H9 (cell line): ENCODE measurements at regions not wholly inside any gene's neighbourhood (a gene's known extent, or its start where the extent isn't known, plus 50 kb on each side); places are given as distances from the start of the nearest gene placed in this dataset.

ENCODE experiments used
- DNase-seq: peaks from one replicate; pipeline ENCODE4 v3.0.0-alpha.2; 2017
- H2AFZ ChIP-seq: one replicate; pipeline ENCODE4 v1.6.1; 2013; ENCODE audit warnings: mild to moderate bottlenecking, low read length, control low read depth, moderate library complexity
- H2AK5ac ChIP-seq: 2 replicates; pipeline ENCODE4 v1.6.1; 2013; ENCODE audit warnings: low read length, control low read depth, mixed read lengths; ENCODE audit not compliant: insufficient read length
- H2BK120ac ChIP-seq: one replicate; pipeline ENCODE4 v1.6.1; 2013; ENCODE audit warnings: low read depth, mild to moderate bottlenecking, low read length, control low read depth, inconsistent platforms; ENCODE audit not compliant: poor library complexity, severe bottlenecking
- H2BK12ac ChIP-seq: 2 replicates; pipeline ENCODE4 v1.6.1; 2013; ENCODE audit warnings: low read length, control low read depth, mixed read lengths, low read depth; ENCODE audit not compliant: insufficient read length
- H2BK15ac ChIP-seq: 2 replicates; pipeline ENCODE4 v1.6.1; 2013; ENCODE audit warnings: low read depth, low read length, control low read depth
- H2BK20ac ChIP-seq: one replicate; pipeline ENCODE4 v1.6.1; 2013; ENCODE audit warnings: low read depth, mild to moderate bottlenecking, low read length, control low read depth, inconsistent platforms; ENCODE audit not compliant: poor library complexity, severe bottlenecking
- H2BK5ac ChIP-seq: 2 replicates; pipeline ENCODE4 v1.6.1; 2013; ENCODE audit warnings: low read length, control low read depth, mixed read lengths; ENCODE audit not compliant: insufficient read length
- H3K14ac ChIP-seq: 2 replicates; pipeline ENCODE4 v1.6.1; 2013; ENCODE audit warnings: low read length, control low read depth; ENCODE audit not compliant: insufficient read depth
- H3K18ac ChIP-seq: 2 replicates; pipeline ENCODE4 v1.6.1; 2013; ENCODE audit warnings: low read depth, mild to moderate bottlenecking, mixed read lengths, low read length, control low read depth; ENCODE audit not compliant: insufficient read length
- H3K23ac ChIP-seq: 2 replicates; pipeline ENCODE4 v1.6.1; 2013; ENCODE audit warnings: low read length, control low read depth, mixed read lengths, low read depth; ENCODE audit not compliant: insufficient read length
- H3K23me2 ChIP-seq: 2 replicates; pipeline ENCODE4 v1.6.1; 2013; ENCODE audit warnings: low read depth, mild to moderate bottlenecking, mixed read lengths, low read length, control low read depth; ENCODE audit not compliant: insufficient read length, poor library complexity, severe bottlenecking
- H3K27ac ChIP-seq: 2 replicates; pipeline ENCODE4 v1.5.1; 2013; ENCODE audit warnings: low read length, control low read depth, mixed read lengths, low read depth; ENCODE audit not compliant: insufficient read length
- H3K27me3 ChIP-seq: 2 replicates; pipeline ENCODE4 v1.6.1; 2013; ENCODE audit warnings: low read length, control low read depth, inconsistent platforms; ENCODE audit not compliant: insufficient read depth
- H3K4ac ChIP-seq: 2 replicates; pipeline ENCODE4 v1.6.1; 2013; ENCODE audit warnings: low read depth, mild to moderate bottlenecking, control low read depth, inconsistent platforms, low read length, moderate library complexity
- H3K4me1 ChIP-seq: 2 replicates; pipeline ENCODE4 v1.6.1; 2013; ENCODE audit warnings: low read length, control low read depth, inconsistent platforms; ENCODE audit not compliant: insufficient read depth
- H3K4me2 ChIP-seq: 2 replicates; pipeline ENCODE4 v1.6.1; 2013; ENCODE audit warnings: low read length, control low read depth, mixed read lengths; ENCODE audit not compliant: insufficient read length, insufficient read depth
- H3K56ac ChIP-seq: 2 replicates; pipeline ENCODE4 v1.6.1; 2013; ENCODE audit warnings: low read depth, mild to moderate bottlenecking, mixed read lengths, low read length, control low read depth; ENCODE audit not compliant: insufficient read length
- H3K79me1 ChIP-seq: 2 replicates; pipeline ENCODE4 v1.6.1; 2013; ENCODE audit warnings: low read depth, mild to moderate bottlenecking, moderate library complexity, low read length, control low read depth, inconsistent platforms; ENCODE audit not compliant: insufficient read depth, poor library complexity, severe bottlenecking
- H3K79me2 ChIP-seq: 2 replicates; pipeline ENCODE4 v1.6.1; 2013; ENCODE audit warnings: low read length, control low read depth, inconsistent platforms; ENCODE audit not compliant: insufficient read depth
- H3K9ac ChIP-seq: 2 replicates; pipeline ENCODE4 v1.6.1; 2013; ENCODE audit warnings: low read length, control low read depth, mixed read lengths; ENCODE audit not compliant: insufficient read length; ENCODE audit errors: extremely low read depth
- H3K9me3 ChIP-seq: one replicate; pipeline ENCODE4 v1.6.1; 2013; ENCODE audit warnings: low read depth, low read length, inconsistent platforms; ENCODE audit not compliant: control insufficient read depth
- H3T11ph ChIP-seq: one replicate; pipeline ENCODE4 v1.6.1; 2013; ENCODE audit warnings: mild to moderate bottlenecking, low read length, control low read depth, inconsistent platforms
- H4K20me1 ChIP-seq: one replicate; pipeline ENCODE4 v1.6.1; 2013; ENCODE audit not compliant: control insufficient read depth, insufficient read length, insufficient read depth
- H4K5ac ChIP-seq: 2 replicates; pipeline ENCODE4 v1.6.1; 2013; ENCODE audit warnings: low read depth, mild to moderate bottlenecking, mixed read lengths, low read length, control low read depth; ENCODE audit not compliant: insufficient read length
- H4K8ac ChIP-seq: replicated peaks from 2 replicates; pipeline ENCODE4 v1.6.1; 2013; ENCODE audit warnings: low read length, control low read depth, mixed read lengths, low read depth; ENCODE audit not compliant: insufficient read length
- H4K91ac ChIP-seq: 2 replicates; pipeline ENCODE4 v1.6.1; 2013; ENCODE audit warnings: low read depth, mild to moderate bottlenecking, moderate library complexity, mixed read lengths, low read length, control low read depth; ENCODE audit not compliant: insufficient read length
- H3K27ac Mint-ChIP-seq, 3 experiments: 2 replicates in 2 of 3; 3 replicates in 1 of 3; pipeline ENCODE4 v1.8.0; 2020 to 2021; ENCODE audit warnings: mixed read lengths in 3 of 3, mild to moderate bottlenecking in 1 of 3, moderate library complexity in 1 of 3
- H3K27me3 Mint-ChIP-seq: 2 replicates; pipeline ENCODE4 v1.8.0; 2021; ENCODE audit warnings: low read depth, mild to moderate bottlenecking, moderate library complexity, mixed read lengths
- H3K36me3 Mint-ChIP-seq, 3 experiments: 2 replicates in 2 of 3; 3 replicates in 1 of 3; pipeline ENCODE4 v1.8.0; 2020 to 2021; ENCODE audit warnings: low read depth in 3 of 3, mixed read lengths in 3 of 3; ENCODE audit not compliant: insufficient read depth in 1 of 3
- H3K4me1 Mint-ChIP-seq, 2 experiments: 2 replicates each; pipeline ENCODE4 v1.8.0; 2020; ENCODE audit warnings: mixed read lengths in 2 of 2
- H3K4me3 Mint-ChIP-seq, 2 experiments: 2 replicates in 1 of 2; 3 replicates in 1 of 2; pipeline ENCODE4 v1.8.0; 2020 to 2021; ENCODE audit warnings: mild to moderate bottlenecking in 2 of 2, mixed read lengths in 2 of 2, moderate library complexity in 1 of 2
- H3K9me3 Mint-ChIP-seq, 2 experiments: 2 replicates in 1 of 2; 3 replicates in 1 of 2; pipeline ENCODE4 v1.8.0; 2020; ENCODE audit warnings: mild to moderate bottlenecking in 2 of 2, mixed read lengths in 2 of 2, moderate library complexity in 1 of 2
- CTCF ChIP-seq: fragments of 200-600 bp; sonication (generic); conservative IDR thresholded peaks from 3 replicates; pipeline ENCODE4 v1.8.0; 2021; ENCODE audit warnings: antibody characterized with exemption, mild to moderate bottlenecking
- WGBS: extraction: QIAGEN DNeasy Blood & Tissue Kit; methylation state at CpG from one replicate; pipeline ENCODE4 v1.1.7; 2013; ENCODE audit warnings: missing lambda C conversion rate, low lambda C conversion rate, mixed read lengths; ENCODE audit not compliant: insufficient read length; ENCODE audit errors: extremely low coverage; 5-methylcytosine and 5-hydroxymethylcytosine counted together

- no peak overlapping the region for H3K4me3 Mint-ChIP-seq
- H3K56ac ChIP-seq: no peak overlapping the region
- no CpG with 5 or more reads among the region's 4 CpGs for WGBS
- no peaks in the 10 kb centered on the region for H3K79me1 ChIP-seq
- H3K4me1 Mint-ChIP-seq: no peaks in the 10 kb centered on the region
- no peaks in the 10 kb centered on the region for H3K36me3 Mint-ChIP-seq
- H3K9me3 Mint-ChIP-seq: no peaks in the 10 kb centered on the region
- no peak for DNase-seq
- H3K79me2 ChIP-seq: no peaks in the 10 kb centered on the region; the same call in 1 of the 2 replicates
- TF ChIP-seq CTCF: no peak
- no peak overlapping the region for H2AFZ ChIP-seq
- no peaks in the 10 kb centered on the region for H4K20me1 ChIP-seq
- H3K9ac ChIP-seq: no peak overlapping the region
- no peaks in the 10 kb centered on the region; the same call in 1 of the 2 replicates for H3K4me1 ChIP-seq
- H2BK5ac ChIP-seq: no peak overlapping the region
- H2AK5ac ChIP-seq: no peak overlapping the region
- no peaks in the 10 kb centered on the region for H3K27me3 ChIP-seq
- no peak overlapping the region for H3K14ac ChIP-seq
- no peak overlapping the region for H2BK15ac ChIP-seq
- no peak overlapping the region for H3K23ac ChIP-seq
- H4K91ac ChIP-seq: no peak overlapping the region
- no peak overlapping the region for H4K8ac ChIP-seq
- H2BK20ac ChIP-seq: no peak overlapping the region
- H3K4me2 ChIP-seq: no peak overlapping the region
- H3K23me2 ChIP-seq: no peaks in the 10 kb centered on the region
- no peaks in the 10 kb centered on the region for H3K9me3 ChIP-seq
- no peaks in the 10 kb centered on the region for H3K27me3 Mint-ChIP-seq
- H2BK12ac ChIP-seq: no peak overlapping the region
- no peak overlapping the region for H3K18ac ChIP-seq
- no peak overlapping the region for H3K4ac ChIP-seq
- no peak overlapping the region for H2BK120ac ChIP-seq
- H4K5ac ChIP-seq: no peak overlapping the region
- H3K27ac Mint-ChIP-seq: no peak overlapping the region
- H3K27ac ChIP-seq: no peak overlapping the region
- no peak overlapping the region for H3T11ph ChIP-seq
Measured at GRCh38 chr18:47343291-47343690, 91.8 kb upstream of the SKOR2 start.
